Cardiac muscle cell (in vitro differentiated cells and primary cell): ENCODE measurements at regions not wholly inside any gene's neighbourhood (a gene's known extent, or its start where the extent isn't known, plus 50 kb on each side); places are given as distances from the start of the nearest gene placed in this dataset.

ENCODE experiments used
- DNase-seq, 2 donors: peaks; one replicate each; pipeline versions ENCODE4 v3.0.0 to v3.0.0-alpha.2; 2010 to 2017; ENCODE audit warnings: low read depth in 1 of 2, low spot score in 1 of 2
- H3K27ac ChIP-seq: fragments of 200-600 bp; sonication (generic); 2 replicates; pipeline ENCODE4 v1.5.1; 2016
- H3K27me3 ChIP-seq: fragments of 200-600 bp; sonication (generic); 2 replicates; pipeline ENCODE4 v1.6.0; 2016; ENCODE audit warnings: control low read depth
- H3K36me3 ChIP-seq: fragments of 200-600 bp; sonication (generic); 2 replicates; pipeline ENCODE4 v1.5.1; 2016; ENCODE audit warnings: control low read depth
- H3K4me1 ChIP-seq: fragments of 200-600 bp; sonication (generic); 2 replicates; pipeline ENCODE4 v1.8.1; 2017; ENCODE audit warnings: low read depth, mild to moderate bottlenecking, mixed run types
- H3K4me3 ChIP-seq: fragments of 200-600 bp; sonication (generic); 2 replicates; pipeline ENCODE4 v1.5.1; 2016; ENCODE audit warnings: mild to moderate bottlenecking
- H3K9me3 ChIP-seq: fragments of 200-600 bp; sonication (generic); 2 replicates; pipeline ENCODE4 v1.5.1; 2017; ENCODE audit warnings: low read depth, mild to moderate bottlenecking, control low read depth
- CTCF ChIP-seq: IDR thresholded peaks from 2 replicates; pipeline ENCODE4 v1.5.1; 2012; ENCODE audit warnings: low read depth, mild to moderate bottlenecking, low read length

- no peak for TF ChIP-seq CTCF
Measured at GRCh38 chr6:91659891-91660290, 1073.0 kb upstream of the MAP3K7 start.

GRCh38 chr6:91654793-91655192 is 1067.9 kb upstream of the MAP3K7 start:
- Histone ChIP-seq H3K36me3 (no peaks in the 10 kb centered on the region), H3K4me3 (no peak overlapping the region), H3K27ac (no peak overlapping the region), H3K27me3 (no peaks in the 10 kb centered on the region), H3K4me1 (peaks cover 9% of the 10 kb centered on the region), H3K9me3 (no peaks in the 10 kb centered on the region)
- DNase-seq, result no peak
- no peak for TF ChIP-seq CTCF

More at GRCh38 chr6:91659891-91660290, 1073.0 kb upstream of the MAP3K7 start:
- H3K4me1 ChIP-seq, result no peaks in the 10 kb centered on the region
- H3K27me3 ChIP-seq, result no peaks in the 10 kb centered on the region
- H3K36me3 ChIP-seq, result no peaks in the 10 kb centered on the region
- DNase-seq, result no peak
- H3K4me3 ChIP-seq, result no peak overlapping the region
- no peaks in the 10 kb centered on the region for H3K9me3 ChIP-seq
- no peak overlapping the region for H3K27ac ChIP-seq

DNA sequence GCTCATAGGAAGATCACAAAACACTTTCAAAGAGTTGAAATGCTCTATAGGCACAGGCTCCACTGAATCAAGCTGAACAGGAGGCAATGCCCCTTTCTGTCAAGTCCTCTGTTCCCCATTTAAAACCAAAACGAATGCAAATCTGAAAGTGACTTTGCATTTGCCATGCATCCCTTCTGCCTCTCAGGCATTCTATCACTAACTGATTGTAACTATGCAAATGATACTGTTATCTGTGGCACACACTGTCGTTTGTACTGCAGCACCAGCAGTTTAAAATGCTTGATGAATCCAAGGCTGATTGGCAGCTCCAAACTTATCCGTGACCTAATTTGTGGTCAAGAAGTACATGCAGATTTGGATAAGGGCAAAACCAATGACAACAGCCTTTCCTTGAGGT is 1067.5 kb upstream of the MAP3K7 start:
- DNase-seq, result no peak
- Histone ChIP-seq H3K36me3 (no peaks in the 10 kb centered on the region), H3K27ac (no peak overlapping the region), H3K4me3 (no peak overlapping the region), H3K27me3 (no peaks in the 10 kb centered on the region), H3K9me3 (no peaks in the 10 kb centered on the region), H3K4me1 (peaks cover 9% of the 10 kb centered on the region)
- TF ChIP-seq CTCF, result no peak

- peaks cover 9% of the 10 kb centered on the region for H3K4me1 ChIP-seq
- H3K4me3 ChIP-seq, result no peak overlapping the region
- H3K36me3 ChIP-seq, result no peaks in the 10 kb centered on the region
- no peak overlapping the region for H3K27ac ChIP-seq
- H3K9me3 ChIP-seq, result no peaks in the 10 kb centered on the region
- H3K27me3 ChIP-seq, result no peaks in the 10 kb centered on the region
- no peak for DNase-seq
- TF ChIP-seq CTCF, result no peak
Measured at GRCh38 chr6:91653895-91654294, 1067.0 kb upstream of the MAP3K7 start.

GRCh38 chr6:91653076-91653723 is 1066.3 kb upstream of the MAP3K7 start:
- no peak overlapping the region for H3K4me3 ChIP-seq

More at GRCh38 chr6:91653076-91653723, 1066.3 kb upstream of the MAP3K7 start:
- Histone ChIP-seq H3K4me1 (peaks cover 9% of the 10 kb centered on the region), H3K9me3 (no peaks in the 10 kb centered on the region), H3K36me3 (no peaks in the 10 kb centered on the region), H3K27me3 (no peaks in the 10 kb centered on the region), H3K27ac (no peak overlapping the region)
- no peak for TF ChIP-seq CTCF
- DNase-seq, result no peak
